Hematopoietic multipotent progenitor cell treated with erythropoietin and hydrocortisone succinate and interleukin-3 and kit ligand, for 8 days (in vitro differentiated cells): ENCODE measurements at regions not wholly inside any gene's neighbourhood (a gene's known extent, or its start where the extent isn't known, plus 50 kb on each side); places are given as distances from the start of the nearest gene placed in this dataset.

Experiments used
- DNase-seq: peaks from one replicate; pipeline ENCODE4 v3.0.0-alpha.2; 2015

DNA sequence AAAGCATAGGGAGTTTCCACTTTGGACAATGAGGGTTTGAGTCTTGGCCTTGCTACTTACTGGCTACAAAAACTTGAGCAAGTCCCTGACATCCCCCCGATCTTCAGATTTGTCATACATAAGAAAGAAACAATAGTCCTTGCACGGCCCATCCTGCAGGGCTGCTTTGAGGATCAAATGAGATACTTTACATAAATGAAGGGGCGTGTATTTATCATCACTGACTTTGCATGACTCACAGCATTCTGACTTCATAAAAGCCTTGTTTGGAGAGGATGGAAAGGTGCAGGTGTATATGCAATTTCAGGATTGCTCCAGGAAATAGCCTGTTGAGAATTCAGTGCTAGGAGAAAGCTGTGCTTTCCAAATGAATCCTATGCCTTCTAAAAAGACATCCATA is 465.0 kb upstream of the MAF start:
- DNase-seq, result no peak

GRCh38 chr16:80063713-80064069 is 463.2 kb upstream of the MAF start:
- DNase-seq, result no peak

- no peak for DNase-seq
Observed at GRCh38 chr16:80063031-80063712, 462.6 kb upstream of the MAF start.

GRCh38 chr16:80062361-80063030 is 462.0 kb upstream of the MAF start:
- no peak for DNase-seq

GRCh38 chr16:80060470-80060869 is 459.9 kb upstream of the MAF start:
- no peak for DNase-seq

DNA sequence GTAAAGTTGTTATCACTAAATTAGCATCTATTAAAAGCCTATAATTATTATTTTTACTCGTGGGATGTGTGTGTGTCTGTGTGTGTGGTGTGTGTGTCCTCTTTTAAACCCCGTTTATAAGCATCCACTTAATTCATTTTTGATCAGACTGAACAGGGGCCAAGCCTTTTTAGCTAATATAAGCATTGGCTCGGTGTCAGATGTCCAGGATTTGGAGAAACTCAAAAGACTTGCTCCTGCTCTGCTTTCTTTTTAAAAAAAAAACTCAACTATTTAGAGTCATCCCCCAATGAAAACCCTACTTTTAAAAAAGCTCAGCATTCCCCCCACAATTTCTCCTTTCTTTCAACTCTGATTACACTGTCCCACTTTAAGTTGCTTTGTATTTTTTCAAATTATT is 459.3 kb upstream of the MAF start:
- no peak for DNase-seq

GRCh38 chr16:80058214-80058613 is 457.7 kb upstream of the MAF start:
- DNase-seq, result no peak

GRCh38 chr16:80056324-80056723 is 455.8 kb upstream of the MAF start:
- DNase-seq, result no peak

DNA sequence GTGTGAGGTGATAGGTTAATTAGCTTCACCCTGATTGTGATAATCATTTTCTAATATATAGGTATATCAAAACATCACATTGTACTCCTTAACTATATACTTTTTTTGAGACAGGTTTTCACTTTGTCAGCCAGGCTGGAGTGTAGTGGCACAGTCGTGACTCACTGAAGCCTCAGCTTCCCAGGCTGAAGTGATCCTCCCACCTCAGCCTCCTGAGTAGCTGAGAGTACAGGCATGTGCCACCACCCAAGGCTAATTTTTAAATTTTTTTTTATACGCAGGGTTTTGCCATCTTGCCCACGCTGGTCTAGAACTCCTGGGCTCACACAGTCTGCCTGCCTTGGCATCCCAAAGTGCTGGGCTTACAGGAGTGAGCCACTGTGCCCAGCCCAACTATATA is 455.3 kb upstream of the MAF start:
- no peak for DNase-seq

GRCh38 chr16:80054647-80055046 is 454.1 kb upstream of the MAF start:
- DNase-seq, result no peak

DNA sequence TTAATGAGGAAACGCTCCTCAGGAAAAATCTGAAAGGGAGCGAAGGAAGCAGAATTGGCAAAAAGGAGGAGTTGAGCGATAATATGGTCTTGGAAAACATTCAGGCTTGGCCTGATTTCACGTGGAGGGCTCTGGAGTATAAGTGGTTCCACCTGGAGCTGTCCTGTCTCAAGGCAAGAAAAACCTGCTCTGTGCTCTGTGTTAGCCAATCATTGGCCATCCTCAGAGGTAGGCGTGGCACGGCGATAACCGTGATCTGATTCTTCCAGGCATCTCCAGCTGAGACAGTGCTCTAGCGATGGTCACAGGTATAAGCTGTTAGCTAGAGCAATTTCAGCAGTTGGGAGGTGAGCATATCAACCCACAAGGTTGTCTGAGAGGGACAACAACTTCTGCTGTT is 450.5 kb upstream of the MAF start:
- DNase-seq, result no peak

- DNase-seq, result no peak
Observed at GRCh38 chr16:80048250-80048649, 447.7 kb upstream of the MAF start.

DNA sequence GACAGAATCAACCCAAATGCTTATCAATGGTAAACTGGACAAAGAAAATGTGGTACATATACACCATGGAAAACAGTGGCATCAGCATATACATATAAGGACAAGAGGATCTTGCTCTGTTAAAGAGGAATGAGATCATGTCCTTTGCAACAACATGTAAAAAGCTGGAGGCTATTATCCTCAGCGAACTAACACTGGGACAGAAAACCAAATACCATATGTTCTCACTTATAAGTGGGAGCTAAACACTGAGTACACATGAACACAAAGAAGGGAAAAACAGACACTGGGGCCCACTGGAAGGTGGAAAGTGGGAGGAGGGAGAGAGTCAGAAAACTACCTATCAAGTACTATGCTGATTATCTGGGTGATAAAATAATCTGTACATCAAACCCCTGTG is 447.3 kb upstream of the MAF start:
- no peak for DNase-seq

DNA sequence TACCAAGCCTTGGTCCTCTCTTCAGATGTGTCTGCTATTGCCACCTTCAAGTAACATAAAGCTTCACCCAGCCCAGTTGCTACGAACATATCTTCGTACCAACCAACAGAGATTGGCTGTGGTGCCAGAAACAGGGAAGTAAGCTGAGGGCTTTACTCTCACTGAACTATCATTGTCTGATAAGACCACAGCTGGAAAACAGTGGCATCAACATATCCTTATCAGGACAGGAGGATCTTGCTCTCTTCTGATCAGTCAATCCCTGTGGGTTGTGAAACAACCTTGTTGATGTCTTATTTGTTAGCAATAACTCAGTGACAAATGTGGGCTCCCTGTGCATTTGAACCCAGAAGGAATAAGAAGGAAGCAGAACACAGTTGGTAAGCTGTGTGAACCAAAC is 446.3 kb upstream of the MAF start:
- no peak for DNase-seq

GRCh38 chr16:80046261-80046660 is 445.7 kb upstream of the MAF start:
- DNase-seq, result no peak

DNA sequence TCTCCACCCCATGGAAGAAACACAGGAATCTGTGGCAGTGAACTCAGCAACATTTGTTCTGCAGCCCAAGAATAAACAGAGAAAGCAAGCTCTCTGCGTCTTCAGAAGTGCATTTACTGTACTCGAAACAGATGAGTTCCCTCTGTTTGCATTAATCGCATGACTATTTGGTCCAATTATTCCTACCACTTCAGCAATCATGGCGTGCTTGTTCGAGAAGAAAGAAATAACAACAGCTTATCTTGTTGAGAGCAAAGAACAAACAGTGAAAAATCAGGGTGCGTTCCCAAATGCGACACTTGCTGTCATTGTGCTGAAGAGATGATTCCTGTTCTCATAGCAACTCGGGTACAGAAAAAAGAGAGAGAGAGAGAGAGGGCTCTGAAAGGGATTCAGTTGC is 445.3 kb upstream of the MAF start:
- no peak for DNase-seq

DNA sequence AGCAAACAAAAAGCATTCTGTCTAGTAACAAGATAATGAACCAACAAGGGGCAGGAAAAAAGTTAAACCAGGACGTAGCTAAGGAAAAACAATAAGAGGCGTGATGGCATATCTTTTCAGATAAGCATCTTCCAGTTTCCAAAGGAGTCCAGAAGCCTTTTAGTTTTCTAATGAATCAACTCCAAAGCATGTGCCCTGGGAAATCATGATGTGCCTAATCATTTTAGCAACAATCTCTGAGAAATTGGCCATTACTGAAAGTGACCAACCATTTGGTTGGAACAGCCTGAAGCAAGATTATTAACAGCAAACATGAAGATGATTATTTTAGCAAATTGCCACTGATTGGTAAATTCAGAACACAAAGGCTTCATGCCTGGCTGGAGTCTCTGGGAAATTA is 440.9 kb upstream of the MAF start:
- DNase-seq, result no peak

- DNase-seq, result no peak
Observed at GRCh38 chr16:80040814-80041213, 440.3 kb upstream of the MAF start.

- no peak for DNase-seq
Observed at GRCh38 chr16:80040413-80040812, 439.9 kb upstream of the MAF start.

DNA sequence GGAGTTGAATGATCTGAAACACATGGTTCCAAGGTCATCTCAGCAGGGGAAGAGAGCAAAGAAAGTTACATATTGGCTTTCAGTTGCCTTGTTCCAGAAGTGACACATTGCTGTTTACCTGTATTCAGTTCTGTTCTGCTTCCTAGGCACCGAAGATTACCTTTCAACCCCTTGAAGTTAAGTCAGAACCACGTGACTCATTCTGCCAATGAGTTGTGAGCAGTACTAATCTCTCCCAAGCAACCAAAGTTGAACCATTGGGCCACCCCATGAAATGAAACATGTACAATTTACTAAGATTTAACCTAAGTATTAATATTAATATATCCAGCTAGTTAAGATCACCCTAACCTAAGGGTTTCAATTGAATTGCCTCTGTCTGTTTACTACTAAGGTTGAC is 439.2 kb upstream of the MAF start:
- DNase-seq, result no peak

- DNase-seq, result no peak
Observed at GRCh38 chr16:80038566-80038965, 438.0 kb upstream of the MAF start.

DNA sequence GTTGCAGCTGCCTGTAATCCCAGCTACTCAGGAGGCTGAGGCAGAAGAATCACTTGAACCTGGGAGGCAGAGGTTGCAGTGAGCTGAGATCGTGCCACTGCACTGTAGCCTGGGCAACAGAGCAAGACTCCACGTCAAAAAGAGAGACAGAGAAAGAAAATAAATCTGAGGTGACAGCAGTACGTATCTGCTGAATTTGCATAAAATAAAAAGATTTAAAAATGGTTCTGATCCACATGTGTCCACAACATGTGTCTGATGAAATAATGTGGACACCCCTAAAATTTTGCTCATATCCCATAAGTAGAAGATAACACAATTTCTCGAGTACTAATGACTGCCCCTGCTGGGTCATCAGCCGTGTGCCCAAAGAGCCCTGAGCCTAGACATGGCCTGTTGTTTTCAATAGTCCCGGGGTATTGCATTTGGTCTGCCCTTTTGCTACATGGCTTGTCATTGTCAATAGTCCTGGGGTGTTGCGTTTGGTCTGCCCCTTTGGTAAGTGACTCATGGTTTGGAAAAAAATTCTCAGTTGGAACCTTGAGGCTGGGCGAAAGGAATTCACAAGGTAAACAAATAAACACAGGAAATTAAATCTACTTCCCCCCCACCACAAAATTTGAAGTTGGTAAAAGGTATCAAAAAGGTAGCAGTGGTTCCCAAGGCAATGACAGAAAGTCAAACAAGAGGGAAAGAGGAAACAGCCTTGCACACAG is 434.6 kb upstream of the MAF start:
- DNase-seq, result no peak

GRCh38 chr16:80034469-80034826 is 433.9 kb upstream of the MAF start:
- DNase-seq, result no peak

- DNase-seq, result no peak
Observed at GRCh38 chr16:80033783-80034468, 433.4 kb upstream of the MAF start.
